ENCODE measurements at regions not wholly inside any gene's neighbourhood (a gene's known extent, or its start where the extent isn't known, plus 50 kb on each side); places are given as distances from the start of the nearest gene placed in this dataset.

DNA sequence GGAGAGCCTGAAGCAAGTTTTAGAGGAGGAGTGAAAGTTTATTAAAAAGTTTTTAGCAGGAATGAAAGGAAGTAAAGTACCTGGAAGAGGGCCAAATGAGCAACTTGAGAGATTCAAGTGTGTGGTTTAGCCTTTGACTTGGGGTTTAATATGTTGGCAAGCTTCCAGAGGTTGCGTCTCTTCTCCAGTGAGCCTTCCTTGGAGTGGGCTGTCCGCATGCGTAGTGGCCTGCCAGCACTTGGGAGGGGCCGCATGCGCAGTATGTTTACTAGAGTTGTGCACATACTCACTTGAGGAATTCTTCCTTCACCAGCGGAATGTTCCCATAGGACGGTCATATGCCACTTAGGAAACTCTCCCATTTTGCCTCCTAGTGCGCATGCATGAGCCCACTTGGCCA, 235.2 kb downstream of the ALDH8A1 start:
- TF ChIP-seq, protein P1, sequence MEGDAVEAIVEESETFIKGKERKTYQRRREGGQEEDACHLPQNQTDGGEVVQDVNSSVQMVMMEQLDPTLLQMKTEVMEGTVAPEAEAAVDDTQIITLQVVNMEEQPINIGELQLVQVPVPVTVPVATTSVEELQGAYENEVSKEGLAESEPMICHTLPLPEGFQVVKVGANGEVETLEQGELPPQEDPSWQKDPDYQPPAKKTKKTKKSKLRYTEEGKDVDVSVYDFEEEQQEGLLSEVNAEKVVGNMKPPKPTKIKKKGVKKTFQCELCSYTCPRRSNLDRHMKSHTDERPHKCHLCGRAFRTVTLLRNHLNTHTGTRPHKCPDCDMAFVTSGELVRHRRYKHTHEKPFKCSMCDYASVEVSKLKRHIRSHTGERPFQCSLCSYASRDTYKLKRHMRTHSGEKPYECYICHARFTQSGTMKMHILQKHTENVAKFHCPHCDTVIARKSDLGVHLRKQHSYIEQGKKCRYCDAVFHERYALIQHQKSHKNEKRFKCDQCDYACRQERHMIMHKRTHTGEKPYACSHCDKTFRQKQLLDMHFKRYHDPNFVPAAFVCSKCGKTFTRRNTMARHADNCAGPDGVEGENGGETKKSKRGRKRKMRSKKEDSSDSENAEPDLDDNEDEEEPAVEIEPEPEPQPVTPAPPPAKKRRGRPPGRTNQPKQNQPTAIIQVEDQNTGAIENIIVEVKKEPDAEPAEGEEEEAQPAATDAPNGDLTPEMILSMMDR (conservative IDR thresholded peaks at IDR 0.05): no peak
- no peak for TF ChIP-seq ZFX (IDR thresholded peaks at IDR 0.05)
